Tongue (tissue), 1 donor: ENCODE measurements at regions not wholly inside any gene's neighbourhood (a gene's known extent, or its start where the extent isn't known, plus 50 kb on each side); places are given as distances from the start of the nearest gene placed in this dataset.

ENCODE experiments used
- DNase-seq: peaks from one replicate; pipeline ENCODE4 v3.0.0-alpha.2; 2015

DNA sequence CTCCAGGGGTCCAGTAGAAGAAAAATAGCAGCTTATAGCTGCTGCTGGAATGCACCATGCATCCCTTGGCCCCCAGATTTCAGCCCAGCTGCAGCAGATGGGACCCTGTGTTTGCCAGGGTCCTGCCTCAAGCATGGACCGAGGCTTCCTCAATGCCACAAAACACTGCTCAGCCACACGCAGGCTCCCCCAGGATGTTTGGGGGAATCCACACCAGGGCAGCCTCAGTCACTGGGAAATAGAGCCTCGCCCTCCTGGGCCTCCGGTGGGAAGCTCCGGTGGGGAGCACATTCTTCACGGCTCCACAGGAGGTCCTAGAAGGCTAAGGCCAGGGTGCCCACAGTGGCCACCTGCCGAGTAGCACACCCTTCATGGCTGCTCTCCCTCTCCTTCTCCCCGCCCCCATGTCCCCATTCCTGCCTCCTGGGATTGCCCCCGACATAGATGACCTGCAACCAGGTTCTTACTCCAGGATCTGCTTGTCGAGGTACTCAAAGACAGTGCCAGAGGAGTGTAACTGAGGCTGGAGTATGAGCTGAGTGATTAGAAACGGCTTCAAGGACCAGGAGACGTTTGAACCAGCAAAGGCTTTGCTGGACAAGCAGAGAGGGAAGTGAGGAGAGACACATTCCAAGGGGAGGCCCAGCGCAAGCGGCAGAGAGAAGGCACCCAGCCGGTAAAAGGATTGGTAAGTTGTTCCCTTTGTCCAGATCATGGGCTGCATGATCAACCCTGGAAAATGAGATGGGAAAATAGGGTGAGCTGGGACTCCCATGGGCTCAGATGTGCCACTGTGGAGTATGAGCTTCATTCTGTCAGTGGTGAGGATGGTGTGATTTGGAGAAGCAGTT is 110.7 kb upstream of the UQCRFS1 start:
- DNase-seq = no peak

GRCh38 chr19:29324291-29324680 is 111.3 kb upstream of the UQCRFS1 start:
- DNase-seq = no peak

GRCh38 chr19:29324717-29325116 is 111.8 kb upstream of the UQCRFS1 start:
- DNase-seq = no peak

GRCh38 chr19:29325241-29325975 is 112.5 kb upstream of the UQCRFS1 start:
- DNase-seq = no peak

- DNase-seq = no peak
Observed at GRCh38 chr19:29326351-29326750, 113.4 kb upstream of the UQCRFS1 start.

DNA sequence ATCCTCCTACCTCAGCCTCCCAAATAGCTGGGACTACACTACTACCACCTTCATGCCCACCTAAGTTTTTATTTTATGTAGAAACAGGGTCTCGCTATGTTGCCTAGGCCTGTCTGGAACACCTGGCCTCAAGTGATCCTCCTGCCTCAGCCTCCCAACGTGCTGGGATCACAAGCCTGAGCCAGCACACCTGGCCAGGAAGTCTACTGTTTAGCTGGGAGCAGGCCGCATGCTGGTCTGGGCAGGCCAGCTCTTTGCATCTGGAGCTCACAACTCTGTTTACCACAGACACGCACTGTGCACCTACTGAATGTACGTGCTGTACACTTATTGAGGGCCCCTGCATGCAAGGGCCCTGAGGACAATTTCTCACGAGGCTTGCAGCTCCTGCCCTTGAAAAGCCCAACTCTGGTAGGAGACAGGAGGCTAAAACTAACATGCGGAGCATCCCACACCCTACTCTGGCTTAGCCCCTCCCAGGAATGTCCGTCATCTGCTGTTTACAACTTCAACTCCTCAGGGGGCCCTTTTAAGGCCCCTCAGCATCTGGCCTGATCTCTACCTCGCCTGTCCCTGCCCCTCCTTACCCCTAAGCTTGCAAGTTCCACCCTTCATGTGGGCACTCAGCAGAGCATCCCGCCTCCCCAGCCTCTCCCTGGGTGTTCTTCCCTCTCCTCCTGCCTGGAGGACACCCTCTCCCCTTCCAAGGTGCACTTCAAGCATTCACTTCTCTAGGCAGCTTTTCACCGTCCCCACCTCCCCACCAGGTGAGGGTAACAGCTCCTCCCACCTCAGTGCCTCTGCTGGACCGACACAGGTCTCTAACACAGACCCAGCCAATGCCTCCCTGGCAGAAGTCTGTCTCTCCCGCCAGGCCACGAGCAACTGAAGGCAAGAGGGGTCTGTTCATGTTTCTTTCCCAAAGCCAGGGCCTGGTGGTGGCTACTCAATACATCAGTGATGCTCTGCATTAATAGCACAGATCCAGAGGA is 114.2 kb upstream of the UQCRFS1 start:
- DNase-seq = no peak

GRCh38 chr19:29328586-29328985 is 115.6 kb upstream of the UQCRFS1 start:
- no peak for DNase-seq

DNA sequence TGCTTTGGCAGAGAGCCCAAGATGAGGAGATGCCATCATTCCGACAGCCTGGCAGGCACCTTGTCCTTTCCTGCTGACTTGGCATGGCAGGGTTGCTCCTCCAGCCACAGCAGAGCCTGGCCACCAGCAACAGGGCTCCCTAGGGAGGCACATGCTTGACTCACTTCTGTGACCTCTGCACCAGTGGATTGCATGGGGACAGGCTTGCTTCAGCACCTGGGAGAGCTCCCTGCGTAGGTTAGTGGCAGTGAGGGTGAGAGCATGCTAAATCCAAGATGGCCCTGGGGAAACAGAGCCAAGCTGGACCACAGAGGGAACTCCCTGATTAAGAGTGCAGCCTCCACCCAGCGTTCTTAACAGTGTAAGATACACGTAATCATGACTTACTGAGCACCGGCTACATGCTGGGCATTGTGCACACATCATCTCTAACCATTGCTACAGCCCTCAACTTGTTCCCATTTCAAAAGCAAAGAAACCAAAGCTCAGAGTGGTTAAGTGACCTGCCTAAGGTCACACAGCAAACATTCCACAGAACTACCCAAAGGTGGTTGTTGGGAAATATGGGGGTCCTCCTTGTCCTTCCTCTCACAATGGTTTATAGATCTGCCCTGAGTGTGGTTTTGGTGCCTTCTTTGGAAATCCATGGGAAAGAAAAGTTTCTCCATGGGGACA is 116.6 kb upstream of the UQCRFS1 start:
- peak; percentile 58 for DNase-seq

GRCh38 chr19:29336425-29336824 is 123.5 kb upstream of the UQCRFS1 start:
- DNase-seq = no peak

GRCh38 chr19:29337029-29337428 is 124.1 kb upstream of the UQCRFS1 start:
- no peak for DNase-seq

- DNase-seq = no peak
Observed at GRCh38 chr19:29338480-29338879, 125.5 kb upstream of the UQCRFS1 start.

DNA sequence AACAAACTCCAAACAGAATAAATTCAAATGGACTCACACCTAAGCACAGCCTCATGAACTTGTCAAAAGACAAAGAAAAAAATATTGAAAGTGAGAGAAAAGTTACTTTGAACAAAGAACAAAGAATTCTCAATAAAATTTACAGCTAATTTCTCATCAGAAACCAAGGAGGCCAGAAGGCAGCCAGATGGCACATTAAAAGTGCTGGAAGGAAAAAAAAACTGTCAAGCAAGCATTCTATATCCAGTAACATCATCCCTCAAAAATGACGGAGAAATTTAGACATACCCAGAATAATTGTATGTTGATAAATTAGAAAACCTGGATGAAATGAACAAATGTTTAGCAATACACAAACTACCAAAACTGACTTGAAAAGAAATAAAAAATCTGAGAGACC is 129.8 kb upstream of the UQCRFS1 start:
- DNase-seq = no peak

- DNase-seq = no peak
Observed at GRCh38 chr19:29364224-29364726, 151.3 kb upstream of the UQCRFS1 start.

- no peak for DNase-seq
Observed at GRCh38 chr19:29364999-29365398, 152.0 kb upstream of the UQCRFS1 start.

DNA sequence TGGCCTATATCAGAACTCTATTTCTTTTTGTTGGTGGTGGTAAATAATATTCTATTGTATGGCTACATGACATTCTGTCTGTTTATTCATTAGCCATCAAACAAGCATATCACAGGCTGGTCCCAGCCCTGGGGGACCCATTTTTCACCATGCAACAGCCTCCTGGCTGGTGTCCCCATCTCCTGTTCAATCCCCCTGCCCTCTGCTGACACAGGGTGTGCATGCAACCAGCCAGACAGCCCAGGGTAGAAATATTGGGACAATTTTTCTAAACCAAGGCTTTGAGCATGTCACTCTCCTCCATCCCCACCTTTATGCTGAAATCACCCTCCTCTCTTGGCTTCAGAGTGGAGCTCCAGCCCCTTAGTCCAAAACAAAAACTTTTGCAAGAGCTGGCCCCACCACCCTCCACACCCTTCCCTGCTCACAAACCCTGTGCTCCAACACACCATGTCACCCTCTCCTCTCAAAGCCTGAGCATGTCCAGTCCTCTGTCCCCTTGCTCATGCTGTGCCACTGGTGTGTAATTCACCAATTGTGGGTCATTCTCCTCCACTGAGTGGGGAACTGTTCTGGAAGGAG is 153.0 kb upstream of the UQCRFS1 start:
- no peak for DNase-seq

- DNase-seq = no peak
Observed at GRCh38 chr19:29366757-29367156, 153.8 kb upstream of the UQCRFS1 start.

GRCh38 chr19:29367791-29368222 is 154.9 kb upstream of the UQCRFS1 start:
- no peak for DNase-seq

- no peak for DNase-seq
Observed at GRCh38 chr19:29370276-29370675, 155.5 kb upstream of the VSTM2B start.

- no peak for DNase-seq
Observed at GRCh38 chr19:29371251-29372090, 154.3 kb upstream of the VSTM2B start.

DNA sequence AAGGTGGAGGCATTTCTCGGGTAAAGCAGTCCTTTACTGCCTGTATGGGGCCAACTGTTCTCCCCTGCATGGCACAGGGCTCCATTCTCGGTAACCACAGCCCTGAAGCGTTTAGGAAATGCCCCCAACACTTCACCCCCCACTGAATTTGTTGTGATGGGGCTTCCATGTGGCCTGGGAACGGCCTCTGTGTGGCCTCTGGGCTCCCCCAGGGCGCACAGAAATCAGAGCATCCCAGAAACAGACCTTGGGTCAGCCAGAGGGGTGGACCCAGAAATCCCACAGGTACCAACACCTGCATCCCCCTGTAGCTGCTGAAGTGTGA is 153.7 kb upstream of the VSTM2B start:
- DNase-seq = no peak
